ENCODE measurements at regions not wholly inside any gene's neighbourhood (a gene's known extent, or its start where the extent isn't known, plus 50 kb on each side); places are given as distances from the start of the nearest gene placed in this dataset.
A peak's percentile ranks its signal among the peaks of the same experiment; 100 is the strongest.
"Not testable (repeated sequence)": the region's sequence is repeated elsewhere in the genome, so short reads cannot be mapped to it uniquely, and the experiment has no call there.

DNA sequence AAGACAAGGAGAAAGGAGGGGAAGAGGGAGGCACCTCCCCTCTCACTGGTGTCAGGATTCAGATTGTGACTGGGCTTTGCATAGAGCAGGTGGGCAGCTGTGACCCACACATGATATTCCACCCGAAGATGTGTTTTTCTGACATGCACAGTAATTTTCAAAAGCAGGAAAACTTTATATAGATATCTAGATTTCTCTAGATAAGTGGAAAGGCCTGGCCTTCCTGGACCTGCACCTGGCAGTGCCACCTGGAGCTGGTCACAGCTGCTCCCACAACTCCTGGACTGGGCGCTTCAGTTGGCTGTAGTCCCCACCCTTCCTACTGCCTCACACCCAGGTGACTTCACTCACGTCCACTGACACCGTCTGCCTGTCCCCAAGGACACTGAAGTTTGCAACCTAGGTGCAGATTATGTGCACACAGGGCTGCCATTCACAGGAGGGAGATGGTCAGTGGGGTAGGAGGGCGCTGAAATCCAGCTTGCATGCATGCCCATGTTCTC is 70.4 kb upstream of the PLGLB2 start:
- H3K4me3 ChIP-seq (ENCODE audit: low read length in 2 of 2); ATAC-seq (ENCODE audit: low FRiP score); intact Hi-C loops (cut with DNase I); H3K27ac ChIP-seq (ENCODE audit: low read depth in 1 of 2, low read length in 2 of 2); H3K27me3 ChIP-seq (ENCODE audit: control insufficient read depth in 1 of 2, insufficient read depth in 2 of 2, low read length in 1 of 2); DNase-seq; H3K36me3 ChIP-seq (ENCODE audit: control insufficient read depth in 1 of 2, insufficient read depth in 2 of 2, low read length in 1 of 2); H3K9me3 ChIP-seq (ENCODE audit: control insufficient read depth, low read length); H3K4me1 ChIP-seq (ENCODE audit: control insufficient read depth in 1 of 2, insufficient read depth in 2 of 2, low read length in 2 of 2): not testable (repeated sequence)
- WGBS, 2 donors: 98 to 100% methylated on average over 1 of the region's 5 CpGs

DNA sequence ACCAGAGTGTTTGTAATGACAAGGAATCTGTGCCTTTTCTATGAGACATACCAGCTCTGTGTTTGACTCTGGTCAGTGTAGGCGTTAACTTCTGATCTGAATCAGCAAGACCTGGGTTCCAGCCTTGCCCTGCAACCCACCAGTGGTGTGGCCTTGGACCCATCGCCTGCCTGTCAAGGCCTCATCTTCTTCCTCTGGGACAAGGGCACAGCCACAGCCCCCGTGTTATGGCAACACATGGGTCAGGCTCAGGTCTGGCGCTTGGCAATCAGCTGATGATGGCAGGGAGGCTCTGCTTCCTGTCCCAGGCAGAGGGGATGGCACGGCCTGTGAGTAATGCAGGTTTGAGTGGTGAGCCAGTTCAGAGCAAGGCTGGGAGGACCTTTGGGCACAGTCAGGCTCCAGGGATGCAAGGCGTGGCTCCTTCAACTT is 69.1 kb upstream of the PLGLB2 start:
- DNase-seq; H3K27me3 ChIP-seq (ENCODE audit: control insufficient read depth in 1 of 2, insufficient read depth in 2 of 2, low read length in 1 of 2); H3K36me3 ChIP-seq (ENCODE audit: control insufficient read depth in 1 of 2, insufficient read depth in 2 of 2, low read length in 1 of 2); H3K4me3 ChIP-seq (ENCODE audit: low read length in 2 of 2); H3K9me3 ChIP-seq (ENCODE audit: control insufficient read depth, low read length); intact Hi-C loops (cut with DNase I); H3K4me1 ChIP-seq (ENCODE audit: control insufficient read depth in 1 of 2, insufficient read depth in 2 of 2, low read length in 2 of 2); ATAC-seq (ENCODE audit: low FRiP score); H3K27ac ChIP-seq (ENCODE audit: low read depth in 1 of 2, low read length in 2 of 2): not testable (repeated sequence)
- WGBS, 2 donors: 96 to 97% methylated on average over 4 to 5 of the region's 6 CpGs

DNA sequence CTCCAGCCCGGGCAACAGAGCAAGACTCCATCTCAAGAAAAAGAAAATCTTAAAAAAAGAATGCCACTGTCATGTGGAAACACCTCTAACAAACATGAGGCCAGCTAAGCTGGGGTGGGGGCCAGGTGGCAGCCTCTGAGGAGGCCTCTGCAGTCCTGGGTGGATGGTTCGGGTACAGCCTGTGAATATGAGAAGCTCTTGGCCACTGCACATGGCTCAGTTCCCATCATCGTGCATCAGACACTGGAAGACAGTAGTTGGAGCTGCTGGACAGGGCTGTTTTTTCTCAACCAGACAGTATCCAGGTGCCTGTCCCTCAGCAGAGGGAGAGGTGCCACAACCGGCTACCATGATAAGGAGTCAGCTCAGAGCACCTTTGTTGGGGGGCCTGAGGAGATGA is 67.9 kb upstream of the PLGLB2 start:
- H3K27ac ChIP-seq (ENCODE audit: low read depth in 1 of 2, low read length in 2 of 2); ATAC-seq (ENCODE audit: low FRiP score); DNase-seq; intact Hi-C loops (cut with DNase I); H3K36me3 ChIP-seq (ENCODE audit: control insufficient read depth in 1 of 2, insufficient read depth in 2 of 2, low read length in 1 of 2); H3K9me3 ChIP-seq (ENCODE audit: control insufficient read depth, low read length); H3K27me3 ChIP-seq (ENCODE audit: control insufficient read depth in 1 of 2, insufficient read depth in 2 of 2, low read length in 1 of 2); H3K4me3 ChIP-seq (ENCODE audit: low read length in 2 of 2); H3K4me1 ChIP-seq (ENCODE audit: control insufficient read depth in 1 of 2, insufficient read depth in 2 of 2, low read length in 2 of 2): not testable (repeated sequence)
- WGBS, 2 donors: 96 to 100% methylated on average over 1 to 2 of the region's 4 CpGs

DNA sequence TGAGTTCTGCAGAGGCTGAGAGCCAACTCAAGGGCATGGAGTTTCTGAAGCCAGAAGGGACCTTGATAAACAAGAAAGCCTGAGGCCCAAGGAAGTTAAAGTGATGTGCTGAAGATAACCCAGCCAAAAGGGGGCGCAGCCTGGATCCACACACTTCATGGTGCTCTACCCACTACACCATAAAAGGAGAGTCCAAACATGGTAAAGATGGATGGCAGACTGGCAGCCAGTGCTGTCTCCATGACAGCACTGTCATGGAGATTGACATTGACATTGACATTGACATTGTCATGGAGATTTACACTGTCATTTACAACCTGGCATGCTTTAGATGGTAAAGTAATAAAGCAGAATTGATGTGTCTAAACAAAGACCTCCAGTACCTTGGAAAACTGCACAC is 67.2 kb upstream of the PLGLB2 start:
- H3K4me1 ChIP-seq (ENCODE audit: control insufficient read depth in 1 of 2, insufficient read depth in 2 of 2, low read length in 2 of 2); H3K9me3 ChIP-seq (ENCODE audit: control insufficient read depth, low read length); H3K4me3 ChIP-seq (ENCODE audit: low read length in 2 of 2); H3K27ac ChIP-seq (ENCODE audit: low read depth in 1 of 2, low read length in 2 of 2); DNase-seq; H3K27me3 ChIP-seq (ENCODE audit: control insufficient read depth in 1 of 2, insufficient read depth in 2 of 2, low read length in 1 of 2); H3K36me3 ChIP-seq (ENCODE audit: control insufficient read depth in 1 of 2, insufficient read depth in 2 of 2, low read length in 1 of 2); ATAC-seq (ENCODE audit: low FRiP score); intact Hi-C loops (cut with DNase I): not testable (repeated sequence)
- 88% methylated on average over 1 of the region's 1 CpG; no CpG with 5 or more reads in 1 of the 2 donors for WGBS, 2 donors

DNA sequence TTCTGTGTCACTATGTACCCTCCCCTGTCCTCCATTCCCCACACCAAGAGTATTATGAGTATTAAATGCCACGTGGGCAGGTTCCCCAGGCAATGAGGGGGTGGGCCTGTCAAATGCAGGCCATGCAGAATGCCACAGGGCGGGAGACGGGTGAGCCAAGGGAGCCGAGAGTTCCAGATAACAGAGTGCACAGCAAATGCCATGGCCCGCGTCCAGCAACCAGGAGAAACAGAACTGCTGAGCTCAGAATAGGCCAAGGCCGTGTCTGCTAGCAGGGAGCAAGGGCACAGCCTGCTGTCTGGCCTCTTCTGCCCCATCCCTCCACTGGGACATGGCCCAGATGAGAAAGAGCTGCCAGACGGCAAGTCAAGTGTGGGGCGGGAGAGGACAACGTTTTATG is 64.4 kb upstream of the PLGLB2 start:
- WGBS, 2 donors: 0 to 10% methylated on average over 5 to 10 of the region's 10 CpGs
- intact Hi-C loops (cut with DNase I); H3K36me3 ChIP-seq (ENCODE audit: control insufficient read depth in 1 of 2, insufficient read depth in 2 of 2, low read length in 1 of 2); H3K4me3 ChIP-seq (ENCODE audit: low read length in 2 of 2); H3K9me3 ChIP-seq (ENCODE audit: control insufficient read depth, low read length); H3K4me1 ChIP-seq (ENCODE audit: control insufficient read depth in 1 of 2, insufficient read depth in 2 of 2, low read length in 2 of 2); H3K27ac ChIP-seq (ENCODE audit: low read depth in 1 of 2, low read length in 2 of 2); H3K27me3 ChIP-seq (ENCODE audit: control insufficient read depth in 1 of 2, insufficient read depth in 2 of 2, low read length in 1 of 2): not testable (repeated sequence)
- peak; percentile 90 for ATAC-seq (ENCODE audit: low FRiP score)
- DNase-seq: peak; percentile 65 to 76

DNA sequence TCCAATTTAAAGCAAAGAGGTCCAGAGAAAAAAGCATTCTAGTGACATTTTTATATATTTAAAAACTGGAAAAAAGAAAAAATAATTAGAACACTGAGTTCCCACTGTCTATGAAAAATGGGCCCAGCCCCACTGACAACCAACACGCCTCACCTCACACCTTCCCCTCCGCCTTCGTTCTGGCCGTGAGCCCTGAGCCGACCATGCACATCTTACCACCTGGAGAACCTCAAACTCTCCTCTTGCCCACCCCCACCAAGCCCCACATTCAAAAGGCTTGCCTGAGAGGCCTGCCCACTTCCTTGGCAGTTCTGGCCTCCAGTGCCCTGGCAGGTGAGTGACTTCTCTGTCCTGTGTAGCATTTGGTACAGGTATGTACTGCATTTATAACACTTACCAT is 63.9 kb upstream of the PLGLB2 start:
- H3K27me3 ChIP-seq (ENCODE audit: control insufficient read depth in 1 of 2, insufficient read depth in 2 of 2, low read length in 1 of 2); intact Hi-C loops (cut with DNase I); H3K36me3 ChIP-seq (ENCODE audit: control insufficient read depth in 1 of 2, insufficient read depth in 2 of 2, low read length in 1 of 2); H3K4me3 ChIP-seq (ENCODE audit: low read length in 2 of 2); H3K9me3 ChIP-seq (ENCODE audit: control insufficient read depth, low read length); H3K4me1 ChIP-seq (ENCODE audit: control insufficient read depth in 1 of 2, insufficient read depth in 2 of 2, low read length in 2 of 2); DNase-seq; ATAC-seq (ENCODE audit: low FRiP score): not testable (repeated sequence)
- H3K27ac ChIP-seq (ENCODE audit: low read depth in 1 of 2, low read length in 2 of 2): peak overlapping the region in 1 of 2 donors; percentile 32
- WGBS, 2 donors: 93 to 94% methylated on average over 5 of the region's 5 CpGs

DNA sequence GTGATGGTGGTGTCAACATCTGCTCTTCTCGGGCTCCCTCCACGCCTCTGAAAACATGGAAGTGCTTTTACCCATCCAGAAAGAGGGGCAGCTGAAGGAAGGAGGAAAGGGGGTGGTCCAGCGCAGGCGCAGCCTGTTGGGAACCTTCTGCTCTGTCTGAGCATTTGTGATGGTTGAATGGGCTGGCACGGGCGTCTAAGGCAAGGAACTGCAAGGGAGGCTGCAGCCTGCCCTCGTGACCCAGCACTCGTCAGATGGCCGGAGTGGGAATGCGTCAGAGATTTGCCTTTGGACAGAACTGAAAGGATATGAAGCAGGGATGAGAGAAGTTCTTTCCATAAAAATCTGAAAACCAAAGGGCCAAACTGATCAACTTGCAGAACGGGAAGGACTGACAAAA is 62.3 kb upstream of the PLGLB2 start:
- ATAC-seq (ENCODE audit: low FRiP score); H3K27ac ChIP-seq (ENCODE audit: low read depth in 1 of 2, low read length in 2 of 2); intact Hi-C loops (cut with DNase I); H3K27me3 ChIP-seq (ENCODE audit: control insufficient read depth in 1 of 2, insufficient read depth in 2 of 2, low read length in 1 of 2); H3K36me3 ChIP-seq (ENCODE audit: control insufficient read depth in 1 of 2, insufficient read depth in 2 of 2, low read length in 1 of 2); H3K4me3 ChIP-seq (ENCODE audit: low read length in 2 of 2); H3K9me3 ChIP-seq (ENCODE audit: control insufficient read depth, low read length); H3K4me1 ChIP-seq (ENCODE audit: control insufficient read depth in 1 of 2, insufficient read depth in 2 of 2, low read length in 2 of 2): not testable (repeated sequence)
- WGBS, 2 donors: 97% methylated on average over 8 to 9 of the region's 11 CpGs
- DNase-seq: peak in 1 of 2 donors; percentile 58

DNA sequence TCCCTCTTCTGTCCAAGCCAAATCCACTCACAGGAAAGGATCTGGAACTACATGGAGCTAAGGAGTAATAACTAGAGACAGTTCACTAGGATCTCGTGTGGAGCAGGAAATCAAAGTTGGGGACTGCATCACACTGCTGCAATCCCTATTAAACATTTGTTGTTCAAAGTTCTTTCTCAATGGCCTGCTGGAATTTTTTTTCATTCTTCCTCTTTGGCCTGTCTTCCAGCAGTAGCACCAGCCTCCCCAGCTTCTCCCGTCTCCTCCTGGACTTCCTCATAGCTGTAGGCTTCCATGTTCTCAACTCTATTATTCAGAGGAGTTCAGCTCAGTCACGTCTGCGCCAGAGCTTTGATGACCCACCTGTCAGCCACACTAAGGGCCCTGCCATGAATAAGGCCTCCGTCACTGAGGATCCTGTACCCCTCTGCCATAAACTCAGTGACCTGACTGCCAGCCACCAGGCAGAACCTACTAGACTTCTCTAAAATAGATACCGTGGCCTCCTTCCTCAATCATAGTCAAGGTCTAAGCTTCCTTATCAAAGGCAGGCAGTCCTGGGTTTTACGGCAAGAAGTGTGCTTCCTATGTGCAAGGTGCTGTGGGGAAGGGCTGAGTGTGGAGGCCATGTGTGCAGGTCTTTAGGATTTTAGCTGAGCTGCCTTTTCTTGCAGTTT is 60.9 kb upstream of the PLGLB2 start:
- H3K9me3 ChIP-seq (ENCODE audit: control insufficient read depth, low read length); H3K27me3 ChIP-seq (ENCODE audit: control insufficient read depth in 1 of 2, insufficient read depth in 2 of 2, low read length in 1 of 2); intact Hi-C loops (cut with DNase I); H3K4me1 ChIP-seq (ENCODE audit: control insufficient read depth in 1 of 2, insufficient read depth in 2 of 2, low read length in 2 of 2); H3K36me3 ChIP-seq (ENCODE audit: control insufficient read depth in 1 of 2, insufficient read depth in 2 of 2, low read length in 1 of 2); ATAC-seq (ENCODE audit: low FRiP score); H3K27ac ChIP-seq (ENCODE audit: low read depth in 1 of 2, low read length in 2 of 2); DNase-seq; H3K4me3 ChIP-seq (ENCODE audit: low read length in 2 of 2): not testable (repeated sequence)
- no CpG with 5 or more reads among the region's 7 CpGs for WGBS, 2 donors

DNA sequence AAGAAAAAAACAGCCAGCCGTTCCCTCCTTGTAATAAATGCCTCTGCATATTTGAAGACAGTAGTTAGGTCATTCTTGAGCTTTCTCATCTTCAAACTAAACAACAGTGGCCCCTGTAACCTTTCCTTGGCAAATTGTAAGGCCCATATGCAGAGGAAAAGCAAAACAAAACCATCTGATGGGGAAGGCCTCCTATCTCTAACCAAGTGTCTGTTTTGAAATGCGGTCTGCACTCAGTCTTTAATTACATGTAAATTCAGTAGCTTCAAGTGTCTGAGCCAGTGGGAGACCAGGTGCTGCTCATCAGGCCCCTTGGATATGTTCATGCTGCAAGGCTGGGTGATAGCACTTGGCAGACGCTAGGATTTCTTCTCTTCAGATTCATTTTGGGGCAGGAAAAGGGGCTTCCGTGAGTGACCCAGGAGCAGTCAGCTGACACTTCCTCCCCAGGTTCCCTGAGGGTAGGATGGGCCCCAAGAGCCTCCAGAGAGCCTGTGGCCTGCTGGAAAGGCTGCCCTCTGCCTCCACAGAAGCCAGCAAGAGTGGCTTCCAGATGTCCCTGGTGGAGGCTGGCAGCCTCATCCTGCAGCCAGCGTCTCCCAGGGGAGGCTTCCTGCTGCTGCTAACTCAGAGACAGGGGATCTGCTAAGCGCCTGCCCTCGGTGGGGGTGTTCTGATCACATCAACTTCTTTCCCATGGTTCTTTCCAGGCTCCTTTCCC is 60.2 kb upstream of the PLGLB2 start:
- DNase-seq; ATAC-seq (ENCODE audit: low FRiP score); H3K27me3 ChIP-seq (ENCODE audit: control insufficient read depth in 1 of 2, insufficient read depth in 2 of 2, low read length in 1 of 2); intact Hi-C loops (cut with DNase I); H3K27ac ChIP-seq (ENCODE audit: low read depth in 1 of 2, low read length in 2 of 2); H3K4me1 ChIP-seq (ENCODE audit: control insufficient read depth in 1 of 2, insufficient read depth in 2 of 2, low read length in 2 of 2); H3K9me3 ChIP-seq (ENCODE audit: control insufficient read depth, low read length); H3K36me3 ChIP-seq (ENCODE audit: control insufficient read depth in 1 of 2, insufficient read depth in 2 of 2, low read length in 1 of 2); H3K4me3 ChIP-seq (ENCODE audit: low read length in 2 of 2): not testable (repeated sequence)
- 96 to 100% methylated on average over 3 to 4 of the region's 7 CpGs for WGBS, 2 donors

All from aorta (tissue), 5 donors.